GM12864 (cell line): ENCODE measurements at regions not wholly inside any gene's neighbourhood (a gene's known extent, or its start where the extent isn't known, plus 50 kb on each side); places are given as distances from the start of the nearest gene placed in this dataset.

Experiments used
- DNase-seq: peaks from one replicate; pipeline ENCODE4 v3.0.0-alpha.2; 2011; ENCODE audit warnings: low read depth
- H3K4me3 ChIP-seq: 2 replicates; pipeline ENCODE4 v1.5.1; 2011; ENCODE audit warnings: mild to moderate bottlenecking, low read depth, low read length, control low read depth
- CTCF ChIP-seq: IDR thresholded peaks from 2 replicates; pipeline ENCODE4 v1.5.1; 2011; ENCODE audit warnings: low read depth, mild to moderate bottlenecking, moderate library complexity, low read length, control low read depth, inconsistent platforms; ENCODE audit errors: missing control alignments

GRCh38 chr1:116826818-116827606, 72.8 kb downstream of the CD2 start:
- no peak for TF ChIP-seq CTCF
- DNase-seq = peak; percentile 87
- no peak overlapping the region for H3K4me3 ChIP-seq

GRCh38 chr1:116827607-116828105, 73.4 kb downstream of the CD2 start:
- H3K4me3 ChIP-seq = no peak overlapping the region
- no peak for DNase-seq
- no peak for TF ChIP-seq CTCF

- no peak for TF ChIP-seq CTCF
- H3K4me3 ChIP-seq = no peak overlapping the region
- no peak for DNase-seq
Measured at GRCh38 chr1:116832308-116832931, 77.3 kb upstream of the PTGFRN start.

- no peak for TF ChIP-seq CTCF
- DNase-seq = no peak
- H3K4me3 ChIP-seq = no peak overlapping the region
Measured at GRCh38 chr1:116832932-116833578, 76.7 kb upstream of the PTGFRN start.

- no peak overlapping the region for H3K4me3 ChIP-seq
- DNase-seq = no peak
- TF ChIP-seq CTCF = no peak
Measured at GRCh38 chr1:116833718-116834117, 76.0 kb upstream of the PTGFRN start.

GRCh38 chr1:116834595-116834994, 75.1 kb upstream of the PTGFRN start:
- DNase-seq = no peak
- H3K4me3 ChIP-seq = no peak overlapping the region
- TF ChIP-seq CTCF = no peak
